Limb (tissue), 2 donors: ENCODE measurements at regions not wholly inside any gene's neighbourhood (a gene's known extent, or its start where the extent isn't known, plus 50 kb on each side); places are given as distances from the start of the nearest gene placed in this dataset.

Source experiments
- DNase-seq, 2 donors: peaks; one replicate each; pipeline ENCODE4 v3.0.0-alpha.2; 2016; ENCODE audit errors: extremely low spot score in 2 of 2

- peak in 1 of 2 donors; percentile 71 for DNase-seq
Observed at GRCh38 chr15:99921101-99921500, 187.9 kb upstream of the LYSMD4 start.

GRCh38 chr15:99918072-99918471, 184.8 kb upstream of the LYSMD4 start:
- no peak for DNase-seq

- DNase-seq, result no peak
Observed at GRCh38 chr15:99917252-99917651, 184.0 kb upstream of the LYSMD4 start.

- DNase-seq, result no peak
Observed at GRCh38 chr15:99916668-99917223, 183.5 kb upstream of the LYSMD4 start.

- DNase-seq, result no peak
Observed at GRCh38 chr15:99914723-99915122, 181.5 kb upstream of the LYSMD4 start.

- peak in 1 of 2 donors; percentile 27 for DNase-seq
Observed at GRCh38 chr15:99911816-99912215, 178.6 kb upstream of the LYSMD4 start.

GRCh38 chr15:99909592-99910295, 176.5 kb upstream of the LYSMD4 start:
- no peak for DNase-seq

- no peak for DNase-seq
Observed at GRCh38 chr15:99907698-99908097, 174.5 kb upstream of the LYSMD4 start.

GRCh38 chr15:99906793-99907192, 173.6 kb upstream of the LYSMD4 start:
- DNase-seq, result no peak

- DNase-seq, result no peak
Observed at GRCh38 chr15:99906311-99906710, 173.1 kb upstream of the LYSMD4 start.

GRCh38 chr15:99902248-99902928, 169.2 kb upstream of the LYSMD4 start:
- no peak for DNase-seq

GRCh38 chr15:99895956-99896311, 162.7 kb upstream of the LYSMD4 start:
- DNase-seq, result no peak

- no peak for DNase-seq
Observed at GRCh38 chr15:99895189-99895955, 162.1 kb upstream of the LYSMD4 start.

- DNase-seq, result no peak
Observed at GRCh38 chr15:99878835-99879234, 145.6 kb upstream of the LYSMD4 start.

- DNase-seq, result no peak
Observed at GRCh38 chr15:99873451-99873850, 140.2 kb upstream of the LYSMD4 start.

GRCh38 chr15:99863550-99864198, 130.4 kb upstream of the LYSMD4 start:
- no peak for DNase-seq

- no peak for DNase-seq
Observed at GRCh38 chr15:99857836-99858235, 124.6 kb upstream of the LYSMD4 start.

- DNase-seq, result no peak
Observed at GRCh38 chr15:99850517-99850916, 117.3 kb upstream of the LYSMD4 start.

- no peak for DNase-seq
Observed at GRCh38 chr15:99845009-99845408, 111.8 kb upstream of the LYSMD4 start.

GRCh38 chr15:99844150-99844549, 110.9 kb upstream of the LYSMD4 start:
- DNase-seq, result no peak

GRCh38 chr15:99842071-99842470, 108.8 kb upstream of the LYSMD4 start:
- no peak for DNase-seq
